H1 (cell line): ENCODE measurements at regions not wholly inside any gene's neighbourhood (a gene's known extent, or its start where the extent isn't known, plus 50 kb on each side); places are given as distances from the start of the nearest gene placed in this dataset.

Experiments
- CTCF ChIA-PET: fragments of 300-600 bp; sonication (Branson Sonifier 250); formaldehyde crosslinking; loops from one replicate; lab custom pipeline; 2021; ENCODE audit not compliant: partially characterized antibody; lab: Charles Lee
- POLR2A ChIA-PET: fragments of 300-600 bp; sonication (Branson Sonifier 250); formaldehyde crosslinking; loops from one replicate; lab custom pipeline; 2021; ENCODE audit warnings: inconsistent platforms; ENCODE audit not compliant: partially characterized antibody; lab: Charles Lee
- DNase-seq, 2 experiments: peaks; one replicate each; pipeline versions ENCODE4 v3.0.0 to v3.0.0-alpha.2; 2010 to 2022; ENCODE audit warnings: low spot score in 2 of 2, low read depth in 1 of 2, mixed read lengths in 1 of 2
- FAIRE-seq: peaks from 2 replicates; lab custom pipeline; 2011; peaks lifted over from hg19 to GRCh38; lab: Jason Lieb, UNC
- H2AFZ ChIP-seq: 2 replicates; pipeline ENCODE4 v1.8.1; 2012; ENCODE audit warnings: low read length, inconsistent platforms
- H2AK5ac ChIP-seq: 2 replicates; pipeline ENCODE4 v1.6.1; 2013; ENCODE audit warnings: low read depth, low read length
- H2BK120ac ChIP-seq: replicated peaks from 2 replicates; pipeline ENCODE3; 2013; ENCODE audit warnings: low read depth, low read length, inconsistent platforms
- H2BK12ac ChIP-seq: 2 replicates; pipeline ENCODE4 v1.6.1; 2013; ENCODE audit warnings: low read depth, low read length
- H2BK15ac ChIP-seq: 2 replicates; pipeline ENCODE4 v1.6.1; 2013; ENCODE audit warnings: low read length
- H2BK20ac ChIP-seq: 2 replicates; pipeline ENCODE4 v1.6.1; 2013; ENCODE audit warnings: low read length
- H2BK5ac ChIP-seq: 2 replicates; pipeline ENCODE4 v1.6.1; 2013; ENCODE audit warnings: low read depth, low read length
- H3K14ac ChIP-seq: 2 replicates; pipeline ENCODE4 v1.6.1; 2013; ENCODE audit warnings: inconsistent platforms; ENCODE audit not compliant: insufficient read length
- H3K18ac ChIP-seq: 2 replicates; pipeline ENCODE4 v1.6.1; 2013; ENCODE audit warnings: low read length; ENCODE audit errors: extremely low read depth
- H3K23ac ChIP-seq: 2 replicates; pipeline ENCODE4 v1.6.1; 2013; ENCODE audit warnings: inconsistent platforms; ENCODE audit not compliant: insufficient read length
- H3K23me2 ChIP-seq: 2 replicates; pipeline ENCODE4 v1.6.1; 2013; ENCODE audit warnings: low read depth, low read length
- H3K27ac ChIP-seq: 2 replicates; pipeline ENCODE4 v1.6.1; 2011; ENCODE audit warnings: low read depth, low read length, inconsistent platforms
- H3K27me3 ChIP-seq, 4 experiments: replicated peaks in 1 of 4; 1 replicate in 1 of 4; 2 replicates in 3 of 4; pipeline versions ENCODE4 v1.6.1 to v1.8.1; 2011 to 2013; ENCODE audit warnings: low read length in 3 of 4, mild to moderate bottlenecking in 3 of 4, inconsistent platforms in 2 of 4, mixed read lengths in 2 of 4, moderate library complexity in 1 of 4; ENCODE audit not compliant: control insufficient read depth in 3 of 4, insufficient read depth in 3 of 4; ENCODE audit errors: extremely low read depth in 1 of 4
- H3K36me3 ChIP-seq, 4 experiments: 2 replicates each; pipeline versions ENCODE4 v1.6.1 to v1.8.1; 2011 to 2013; ENCODE audit warnings: mild to moderate bottlenecking in 4 of 4, low read length in 3 of 4, moderate library complexity in 2 of 4, control low read depth in 1 of 4, inconsistent platforms in 1 of 4; ENCODE audit not compliant: insufficient read depth in 4 of 4, control insufficient read depth in 2 of 4
- H3K4ac ChIP-seq: replicated peaks from 2 replicates; pipeline ENCODE3; 2013; ENCODE audit warnings: low read length, low read depth, mixed read lengths, inconsistent platforms; ENCODE audit not compliant: insufficient read length
- H3K4me1 ChIP-seq, 4 experiments: replicated peaks in 1 of 4; 1 replicate in 1 of 4; 2 replicates in 3 of 4; pipeline versions ENCODE4 v1.6.1 to v1.8.1; 2011 to 2013; ENCODE audit warnings: low read length in 3 of 4, inconsistent platforms in 2 of 4, mixed read lengths in 1 of 4; ENCODE audit not compliant: insufficient read depth in 4 of 4, control insufficient read depth in 3 of 4
- H3K4me2 ChIP-seq, 2 experiments: 2 replicates each; pipeline versions ENCODE4 v1.6.1 to v1.8.1; 2011 to 2013; ENCODE audit warnings: low read depth in 2 of 2, low read length in 2 of 2, control low read depth in 1 of 2, inconsistent platforms in 1 of 2, mild to moderate bottlenecking in 1 of 2; ENCODE audit not compliant: insufficient read depth in 1 of 2
- H3K4me3 ChIP-seq, 4 experiments: fragments of 200-600, 300-600 bp in 1 of 4; sonication (generic), shearing (Covaris generic), sonication (Bioruptor Twin) in 1 of 4; 2 replicates each; pipeline versions ENCODE4 v1.5.1 to v1.8.1; 2011 to 2016; ENCODE audit warnings: low read length in 4 of 4, low read depth in 3 of 4, control low read depth in 2 of 4, inconsistent platforms in 2 of 4, mild to moderate bottlenecking in 2 of 4, mixed read lengths in 1 of 4, moderate library complexity in 1 of 4; ENCODE audit not compliant: insufficient read depth in 2 of 4; ENCODE audit errors: extremely low read depth in 1 of 4
- H3K56ac ChIP-seq: replicated peaks from 2 replicates; pipeline ENCODE3; 2013; ENCODE audit warnings: low read depth, mild to moderate bottlenecking, mixed read lengths, low read length, inconsistent platforms; ENCODE audit not compliant: insufficient read length
- H3K79me1 ChIP-seq: 2 replicates; pipeline ENCODE4 v1.6.1; 2013; ENCODE audit warnings: low read depth, low read length, control low read depth
- H3K79me2 ChIP-seq, 2 experiments: 2 replicates each; pipeline versions ENCODE4 v1.6.1 to v1.8.1; 2012 to 2013; ENCODE audit warnings: low read length in 2 of 2, mild to moderate bottlenecking in 2 of 2, inconsistent platforms in 1 of 2; ENCODE audit not compliant: insufficient read depth in 2 of 2, control insufficient read depth in 1 of 2
- H3K9ac ChIP-seq, 4 experiments: replicated peaks in 1 of 4; 1 replicate in 1 of 4; 2 replicates in 3 of 4; pipeline versions ENCODE4 v1.6.1 to v1.8.1; 2011 to 2013; ENCODE audit warnings: low read depth in 3 of 4, low read length in 3 of 4, control low read depth in 2 of 4, mild to moderate bottlenecking in 2 of 4, moderate library complexity in 2 of 4, inconsistent platforms in 1 of 4; ENCODE audit errors: extremely low read depth in 1 of 4
- H3K9me3 ChIP-seq, 2 experiments: 2 replicates each; pipeline versions ENCODE4 v1.6.1 to v1.8.1; 2012 to 2013; ENCODE audit warnings: mild to moderate bottlenecking in 2 of 2, moderate library complexity in 2 of 2, control low read depth in 1 of 2, inconsistent platforms in 1 of 2, low read depth in 1 of 2, low read length in 1 of 2, mixed read lengths in 1 of 2; ENCODE audit not compliant: insufficient read depth in 2 of 2
- H4K20me1 ChIP-seq, 2 experiments: replicated peaks in 1 of 2; 2 replicates each; pipeline versions ENCODE3 to v1.8.1; 2011 to 2013; ENCODE audit warnings: inconsistent platforms in 2 of 2, low read length in 2 of 2, mild to moderate bottlenecking in 1 of 2; ENCODE audit not compliant: insufficient read depth in 2 of 2, control insufficient read depth in 1 of 2
- H4K5ac ChIP-seq: 2 replicates; pipeline ENCODE4 v1.6.1; 2013; ENCODE audit warnings: low read length, low read depth, mixed read lengths, inconsistent platforms; ENCODE audit not compliant: insufficient read length
- H4K8ac ChIP-seq: 2 replicates; pipeline ENCODE4 v1.8.0; 2013; ENCODE audit warnings: mild to moderate bottlenecking, moderate library complexity, low read length, inconsistent platforms; ENCODE audit not compliant: insufficient read depth; ENCODE audit errors: extremely low read depth
- H4K91ac ChIP-seq: replicated peaks from 2 replicates; pipeline ENCODE3; 2013; ENCODE audit warnings: low read length, mixed read lengths, inconsistent platforms; ENCODE audit not compliant: insufficient read length
- WGBS, 2 experiments: shearing (Covaris generic) in 1 of 2; methylation state at CpG; one replicate each; pipeline versions ENCODE4 v1.1.6 to v1.1.7; 2013 to 2015; ENCODE audit warnings: low lambda C conversion rate in 2 of 2, mixed read lengths in 2 of 2, inconsistent platforms in 1 of 2, low coverage in 1 of 2, missing lambda C conversion rate in 1 of 2; ENCODE audit not compliant: insufficient replicate concordance in 2 of 2, insufficient coverage in 1 of 2, insufficient read length in 1 of 2; ENCODE audit errors: extremely low coverage in 1 of 2, missing lambda C conversion rate in 1 of 2; 5-methylcytosine and 5-hydroxymethylcytosine counted together
- TF ChIP-seq, protein P1 (sequence below): fragments of 300-600 bp; sonication (generic); IDR thresholded peaks from 2 replicates; pipeline ENCODE4 v1.7.1; 2012; ENCODE audit warnings: low read length, moderate library complexity, mild to moderate bottlenecking, inconsistent platforms; ENCODE audit not compliant: insufficient replicate concordance

- Histone ChIP-seq H3K4me2 (no peak overlapping the region), H4K20me1 (no peaks in the 10 kb centered on the region), H2BK20ac (no peak overlapping the region), H3K27ac (no peak overlapping the region), H3K79me1 (no peaks in the 10 kb centered on the region), H2BK12ac (no peak overlapping the region), H3K4me1 (no peaks in the 10 kb centered on the region), H3K27me3 (no peaks in the 10 kb centered on the region), H3K4me3 (no peak overlapping the region), H2BK15ac (no peak overlapping the region), H3K9me3 (no peaks in the 10 kb centered on the region), H3K36me3 (no peaks in the 10 kb centered on the region), H2BK120ac (no peak overlapping the region), H3K9ac (no peak overlapping the region), H3K18ac (no peak overlapping the region), H3K79me2 (no peaks in the 10 kb centered on the region), H4K8ac (no peak overlapping the region), H3K4ac (no peak overlapping the region), H4K5ac (no peak overlapping the region), H2AFZ (no peak overlapping the region), H2AK5ac (no peak overlapping the region), H3K23ac (no peak overlapping the region), H3K56ac (peak overlapping the region; percentile 70), H3K14ac (no peak overlapping the region), H4K91ac (no peak overlapping the region), H2BK5ac (no peak overlapping the region), H3K23me2 (no peaks in the 10 kb centered on the region)
- POLR2A ChIA-PET, result no interaction called here
- CTCF ChIA-PET, result no interaction called here
- 97% methylated on average over 1 of the region's 1 CpG; no CpG with 5 or more reads in 1 of the 2 experiments for WGBS, 2 experiments
- DNase-seq, result no peak
- FAIRE-seq, result no peak
- TF ChIP-seq, protein P1, sequence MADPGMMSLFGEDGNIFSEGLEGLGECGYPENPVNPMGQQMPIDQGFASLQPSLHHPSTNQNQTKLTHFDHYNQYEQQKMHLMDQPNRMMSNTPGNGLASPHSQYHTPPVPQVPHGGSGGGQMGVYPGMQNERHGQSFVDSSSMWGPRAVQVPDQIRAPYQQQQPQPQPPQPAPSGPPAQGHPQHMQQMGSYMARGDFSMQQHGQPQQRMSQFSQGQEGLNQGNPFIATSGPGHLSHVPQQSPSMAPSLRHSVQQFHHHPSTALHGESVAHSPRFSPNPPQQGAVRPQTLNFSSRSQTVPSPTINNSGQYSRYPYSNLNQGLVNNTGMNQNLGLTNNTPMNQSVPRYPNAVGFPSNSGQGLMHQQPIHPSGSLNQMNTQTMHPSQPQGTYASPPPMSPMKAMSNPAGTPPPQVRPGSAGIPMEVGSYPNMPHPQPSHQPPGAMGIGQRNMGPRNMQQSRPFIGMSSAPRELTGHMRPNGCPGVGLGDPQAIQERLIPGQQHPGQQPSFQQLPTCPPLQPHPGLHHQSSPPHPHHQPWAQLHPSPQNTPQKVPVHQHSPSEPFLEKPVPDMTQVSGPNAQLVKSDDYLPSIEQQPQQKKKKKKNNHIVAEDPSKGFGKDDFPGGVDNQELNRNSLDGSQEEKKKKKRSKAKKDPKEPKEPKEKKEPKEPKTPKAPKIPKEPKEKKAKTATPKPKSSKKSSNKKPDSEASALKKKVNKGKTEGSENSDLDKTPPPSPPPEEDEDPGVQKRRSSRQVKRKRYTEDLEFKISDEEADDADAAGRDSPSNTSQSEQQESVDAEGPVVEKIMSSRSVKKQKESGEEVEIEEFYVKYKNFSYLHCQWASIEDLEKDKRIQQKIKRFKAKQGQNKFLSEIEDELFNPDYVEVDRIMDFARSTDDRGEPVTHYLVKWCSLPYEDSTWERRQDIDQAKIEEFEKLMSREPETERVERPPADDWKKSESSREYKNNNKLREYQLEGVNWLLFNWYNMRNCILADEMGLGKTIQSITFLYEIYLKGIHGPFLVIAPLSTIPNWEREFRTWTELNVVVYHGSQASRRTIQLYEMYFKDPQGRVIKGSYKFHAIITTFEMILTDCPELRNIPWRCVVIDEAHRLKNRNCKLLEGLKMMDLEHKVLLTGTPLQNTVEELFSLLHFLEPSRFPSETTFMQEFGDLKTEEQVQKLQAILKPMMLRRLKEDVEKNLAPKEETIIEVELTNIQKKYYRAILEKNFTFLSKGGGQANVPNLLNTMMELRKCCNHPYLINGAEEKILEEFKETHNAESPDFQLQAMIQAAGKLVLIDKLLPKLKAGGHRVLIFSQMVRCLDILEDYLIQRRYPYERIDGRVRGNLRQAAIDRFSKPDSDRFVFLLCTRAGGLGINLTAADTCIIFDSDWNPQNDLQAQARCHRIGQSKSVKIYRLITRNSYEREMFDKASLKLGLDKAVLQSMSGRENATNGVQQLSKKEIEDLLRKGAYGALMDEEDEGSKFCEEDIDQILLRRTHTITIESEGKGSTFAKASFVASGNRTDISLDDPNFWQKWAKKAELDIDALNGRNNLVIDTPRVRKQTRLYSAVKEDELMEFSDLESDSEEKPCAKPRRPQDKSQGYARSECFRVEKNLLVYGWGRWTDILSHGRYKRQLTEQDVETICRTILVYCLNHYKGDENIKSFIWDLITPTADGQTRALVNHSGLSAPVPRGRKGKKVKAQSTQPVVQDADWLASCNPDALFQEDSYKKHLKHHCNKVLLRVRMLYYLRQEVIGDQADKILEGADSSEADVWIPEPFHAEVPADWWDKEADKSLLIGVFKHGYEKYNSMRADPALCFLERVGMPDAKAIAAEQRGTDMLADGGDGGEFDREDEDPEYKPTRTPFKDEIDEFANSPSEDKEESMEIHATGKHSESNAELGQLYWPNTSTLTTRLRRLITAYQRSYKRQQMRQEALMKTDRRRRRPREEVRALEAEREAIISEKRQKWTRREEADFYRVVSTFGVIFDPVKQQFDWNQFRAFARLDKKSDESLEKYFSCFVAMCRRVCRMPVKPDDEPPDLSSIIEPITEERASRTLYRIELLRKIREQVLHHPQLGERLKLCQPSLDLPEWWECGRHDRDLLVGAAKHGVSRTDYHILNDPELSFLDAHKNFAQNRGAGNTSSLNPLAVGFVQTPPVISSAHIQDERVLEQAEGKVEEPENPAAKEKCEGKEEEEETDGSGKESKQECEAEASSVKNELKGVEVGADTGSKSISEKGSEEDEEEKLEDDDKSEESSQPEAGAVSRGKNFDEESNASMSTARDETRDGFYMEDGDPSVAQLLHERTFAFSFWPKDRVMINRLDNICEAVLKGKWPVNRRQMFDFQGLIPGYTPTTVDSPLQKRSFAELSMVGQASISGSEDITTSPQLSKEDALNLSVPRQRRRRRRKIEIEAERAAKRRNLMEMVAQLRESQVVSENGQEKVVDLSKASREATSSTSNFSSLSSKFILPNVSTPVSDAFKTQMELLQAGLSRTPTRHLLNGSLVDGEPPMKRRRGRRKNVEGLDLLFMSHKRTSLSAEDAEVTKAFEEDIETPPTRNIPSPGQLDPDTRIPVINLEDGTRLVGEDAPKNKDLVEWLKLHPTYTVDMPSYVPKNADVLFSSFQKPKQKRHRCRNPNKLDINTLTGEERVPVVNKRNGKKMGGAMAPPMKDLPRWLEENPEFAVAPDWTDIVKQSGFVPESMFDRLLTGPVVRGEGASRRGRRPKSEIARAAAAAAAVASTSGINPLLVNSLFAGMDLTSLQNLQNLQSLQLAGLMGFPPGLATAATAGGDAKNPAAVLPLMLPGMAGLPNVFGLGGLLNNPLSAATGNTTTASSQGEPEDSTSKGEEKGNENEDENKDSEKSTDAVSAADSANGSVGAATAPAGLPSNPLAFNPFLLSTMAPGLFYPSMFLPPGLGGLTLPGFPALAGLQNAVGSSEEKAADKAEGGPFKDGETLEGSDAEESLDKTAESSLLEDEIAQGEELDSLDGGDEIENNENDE, result no peak
These were observed 149.6 kb upstream of the CTSO start for GRCh38 chr4:156103311-156103710.
